Neutrophil (primary cell): ENCODE measurements at regions not wholly inside any gene's neighbourhood (a gene's known extent, or its start where the extent isn't known, plus 50 kb on each side); places are given as distances from the start of the nearest gene placed in this dataset.

ENCODE experiments used
- H3K27ac ChIP-seq: fragments of 200-600 bp; sonication (generic); 2 replicates; pipeline ENCODE4 v1.5.1; 2016; ENCODE audit warnings: mild to moderate bottlenecking, moderate library complexity
- H3K27me3 ChIP-seq: fragments of 200-600 bp; sonication (generic); 2 replicates; pipeline ENCODE4 v1.6.0; 2016; ENCODE audit warnings: mild to moderate bottlenecking
- H3K36me3 ChIP-seq: fragments of 200-600 bp; sonication (generic); 2 replicates; pipeline ENCODE4 v1.5.1; 2017
- H3K4me1 ChIP-seq, 2 experiments: fragments of 200-600 bp in 1 of 2; sonication (generic) in 1 of 2; 1 replicate in 1 of 2; 2 replicates in 1 of 2; pipeline versions ENCODE4 v1.5.1 to v1.6.1; 2013 to 2016; ENCODE audit warnings: low read depth in 1 of 2, low read length in 1 of 2, mild to moderate bottlenecking in 1 of 2, moderate library complexity in 1 of 2; ENCODE audit not compliant: control insufficient read depth in 1 of 2, insufficient read depth in 1 of 2
- H3K4me3 ChIP-seq, 2 experiments: fragments of 200-600 bp in 1 of 2; sonication (generic) in 1 of 2; 1 replicate in 1 of 2; 2 replicates in 1 of 2; pipeline ENCODE4 v1.5.1; 2013 to 2016; ENCODE audit warnings: low read depth in 1 of 2, low read length in 1 of 2, mild to moderate bottlenecking in 1 of 2, moderate library complexity in 1 of 2
- H3K9me3 ChIP-seq: fragments of 200-600 bp; sonication (generic); 2 replicates; pipeline ENCODE4 v1.5.1; 2016
- CTCF ChIP-seq: fragments of 200-600 bp; sonication (generic); IDR thresholded peaks from 2 replicates; pipeline ENCODE4 v1.5.1; 2016; ENCODE audit warnings: antibody characterized with exemption

DNA sequence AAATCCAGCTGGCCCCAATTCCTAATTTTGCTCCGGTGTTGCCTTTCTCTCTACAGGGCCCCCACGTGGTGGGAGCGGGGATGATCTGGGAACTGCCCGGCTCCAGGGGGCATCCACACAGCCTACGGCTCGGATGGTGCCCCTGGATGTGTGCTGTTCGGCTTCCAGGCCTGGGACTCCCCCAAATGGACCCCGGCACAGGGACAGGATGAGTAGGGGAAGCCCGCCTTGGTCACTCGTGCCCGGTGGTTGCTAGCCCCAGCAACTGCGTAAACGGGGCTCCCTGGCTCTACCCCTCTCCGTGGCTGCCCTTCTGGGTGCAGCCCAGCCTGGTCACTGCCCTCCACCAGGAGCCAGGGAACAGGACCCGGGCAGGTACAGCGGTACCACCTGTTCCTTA, 111.5 kb downstream of the TEX26 start:
- Histone ChIP-seq H3K27ac (no peak overlapping the region), H3K9me3 (no peaks in the 10 kb centered on the region), H3K4me1 (peaks cover 5 to 6% of the 10 kb centered on the region in 2 experiments), H3K27me3 (peaks cover 77% of the 10 kb centered on the region), H3K4me3 (no peak overlapping the region), H3K36me3 (no peaks in the 10 kb centered on the region)
- no peak for TF ChIP-seq CTCF

DNA sequence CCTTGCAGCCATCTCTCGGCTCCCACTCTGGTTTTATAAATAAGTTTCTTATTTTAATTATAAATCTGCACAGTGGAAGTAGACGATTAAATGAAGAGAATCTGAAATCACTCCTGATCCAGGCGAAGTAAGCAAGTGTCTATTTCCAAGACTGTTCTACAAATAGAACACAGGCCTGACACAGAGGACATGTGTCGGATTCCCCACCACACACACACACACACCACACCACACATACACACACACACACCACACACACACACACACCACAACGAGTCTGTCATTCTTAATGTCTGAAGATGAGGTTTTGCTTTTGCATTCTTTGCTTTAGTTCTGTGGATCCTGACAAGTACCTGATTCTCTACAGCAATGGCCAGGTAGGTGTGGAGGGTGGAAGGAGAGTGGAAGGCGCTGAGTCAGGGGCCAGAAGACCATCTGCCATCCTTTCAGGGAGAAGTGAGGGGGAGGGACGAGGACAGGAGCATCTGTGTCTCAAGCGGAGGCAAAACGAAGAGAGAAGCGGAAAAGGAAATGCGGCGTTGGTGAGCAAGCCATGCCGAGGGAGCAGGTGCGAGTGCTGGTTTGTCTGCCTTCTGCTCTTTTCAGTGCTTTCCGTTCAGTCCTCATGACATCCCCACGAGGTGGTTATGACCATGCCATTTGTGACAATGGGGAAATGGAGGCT, 110.2 kb downstream of the TEX26 start:
- Histone ChIP-seq H3K4me1 (peaks cover 6 to 8% of the 10 kb centered on the region in 2 experiments), H3K27me3 (peaks cover 90% of the 10 kb centered on the region)
- TF ChIP-seq CTCF = no peak

GRCh38 chr13:31042049-31042448, 109.6 kb downstream of the TEX26 start:
- no peaks in the 10 kb centered on the region for H3K9me3 ChIP-seq
- TF ChIP-seq CTCF = no peak
- H3K4me3 ChIP-seq = no peak overlapping the region
- H3K4me1 ChIP-seq = peaks cover 6 to 8% of the 10 kb centered on the region in 2 experiments
- H3K27me3 ChIP-seq = peaks cover 89% of the 10 kb centered on the region
- H3K27ac ChIP-seq = no peak overlapping the region
- no peaks in the 10 kb centered on the region for H3K36me3 ChIP-seq

More for the DNA sequence above, 110.2 kb downstream of the TEX26 start:
- Histone ChIP-seq H3K36me3 (no peaks in the 10 kb centered on the region), H3K9me3 (no peaks in the 10 kb centered on the region), H3K27ac (no peak overlapping the region), H3K4me3 (no peak overlapping the region)

DNA sequence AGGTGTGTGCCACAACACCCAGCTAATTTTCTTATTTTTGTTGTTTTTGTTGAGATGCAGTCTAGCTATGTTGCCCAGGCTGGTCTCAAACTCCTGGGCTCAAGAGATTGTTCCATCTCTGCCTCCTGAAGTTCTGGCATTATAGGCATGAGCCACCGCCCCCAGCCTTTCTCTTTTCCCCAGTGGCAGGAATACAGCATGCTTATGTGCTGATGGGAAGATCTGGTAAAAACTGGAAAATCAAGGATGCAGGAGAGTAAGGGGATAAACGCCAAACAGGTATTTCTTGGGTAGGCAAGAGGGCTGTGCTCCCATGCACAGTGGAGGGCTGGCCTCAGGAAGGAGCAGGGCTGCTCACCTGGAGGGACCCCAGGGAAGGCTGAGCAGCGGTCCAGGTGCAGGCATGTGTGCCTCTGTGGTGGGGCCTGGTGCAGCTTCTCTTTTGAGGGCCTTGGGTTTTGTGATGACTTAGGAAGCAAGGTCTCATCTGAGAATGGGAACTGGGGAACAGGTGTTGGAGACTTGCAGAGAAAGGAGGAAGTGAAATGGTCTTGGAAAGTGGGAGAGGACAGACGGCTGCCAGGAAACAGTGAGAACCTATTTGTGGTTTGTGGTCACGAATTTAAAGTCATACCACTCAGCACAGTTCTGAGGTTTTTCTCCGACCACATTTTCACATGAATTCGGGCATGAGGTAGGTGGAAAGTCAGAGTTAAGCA, 106.5 kb downstream of the TEX26 start:
- no peak overlapping the region for H3K4me3 ChIP-seq
- H3K9me3 ChIP-seq = no peaks in the 10 kb centered on the region
- H3K4me1 ChIP-seq = peaks cover 6 to 8% of the 10 kb centered on the region in 2 experiments
- peaks cover 86% of the 10 kb centered on the region for H3K27me3 ChIP-seq
- H3K27ac ChIP-seq = no peak overlapping the region
- no peak for TF ChIP-seq CTCF
- no peaks in the 10 kb centered on the region for H3K36me3 ChIP-seq

DNA sequence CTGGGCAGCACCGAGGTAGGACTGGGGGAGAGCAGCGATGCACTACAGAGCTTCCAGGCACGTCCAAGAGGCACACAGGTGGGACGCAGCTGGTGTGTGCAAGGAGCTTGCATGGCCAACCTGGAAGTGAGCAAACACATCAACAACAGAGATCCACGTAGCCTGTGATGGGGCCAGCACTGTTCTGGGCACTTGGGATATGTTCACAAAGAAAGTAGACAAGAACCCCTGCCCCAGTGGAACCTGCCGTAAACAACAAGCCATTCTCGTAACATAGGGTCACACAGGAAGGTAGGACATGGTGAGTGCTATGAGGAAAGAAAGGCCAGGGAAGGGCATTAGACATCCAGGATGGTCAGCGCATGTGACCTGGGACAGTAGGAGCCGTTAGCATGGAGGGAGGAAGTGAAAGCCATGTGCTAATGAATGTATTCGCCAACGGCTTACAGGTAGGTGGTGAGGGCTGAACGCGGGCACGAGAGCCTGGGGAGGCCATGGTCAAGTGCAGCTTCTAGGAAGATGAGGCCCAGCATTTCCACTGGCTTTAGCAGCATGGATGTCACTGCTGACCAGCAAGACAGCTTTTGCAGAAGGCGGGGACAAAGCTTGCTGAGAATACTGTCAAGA, 105.5 kb downstream of the TEX26 start:
- TF ChIP-seq CTCF = no peak
- Histone ChIP-seq H3K36me3 (no peaks in the 10 kb centered on the region), H3K4me1 (peaks cover 6 to 8% of the 10 kb centered on the region in 2 experiments), H3K4me3 (no peak overlapping the region), H3K27me3 (peaks cover 80% of the 10 kb centered on the region), H3K27ac (no peak overlapping the region), H3K9me3 (no peaks in the 10 kb centered on the region)
